Retinal pigment epithelial cell (primary cell): ENCODE measurements at regions not wholly inside any gene's neighbourhood (a gene's known extent, or its start where the extent isn't known, plus 50 kb on each side); places are given as distances from the start of the nearest gene placed in this dataset.

ENCODE experiments used
- DNase-seq: peaks from one replicate; pipeline ENCODE4 v3.0.0-alpha.2; 2010; ENCODE audit warnings: low read depth
- H3K4me3 ChIP-seq: 2 replicates; pipeline ENCODE4 v1.5.1; 2011; ENCODE audit warnings: mild to moderate bottlenecking, low read length, control low read depth, moderate library complexity
- TF ChIP-seq, protein P1 (sequence below): conservative IDR thresholded peaks from 2 replicates; pipeline ENCODE4 v1.5.1; 2011; ENCODE audit warnings: low read depth, low read length, control low read depth, inconsistent platforms

DNA sequence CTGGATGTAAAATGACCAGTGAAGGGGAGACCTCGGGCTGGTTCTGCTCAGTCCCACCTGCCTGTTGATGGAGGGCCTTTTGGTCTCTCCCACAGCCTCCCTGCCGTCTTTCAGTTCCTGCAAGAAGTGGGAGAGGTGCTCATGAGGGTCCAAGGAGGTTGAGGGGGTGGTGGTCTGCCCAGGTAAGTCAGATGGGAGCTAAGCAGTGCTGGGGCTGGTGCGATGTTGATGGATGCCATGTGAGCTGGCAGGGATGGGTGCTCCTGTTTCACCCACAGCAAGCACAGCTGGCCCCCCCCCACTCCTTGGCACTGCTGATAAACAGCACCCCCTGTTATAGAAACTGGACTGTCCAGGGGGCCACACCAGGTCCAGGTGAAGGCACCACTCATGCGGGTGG is 145.6 kb downstream of the NSG2 start:
- H3K4me3 ChIP-seq = no peak overlapping the region
- no peak for DNase-seq
- TF ChIP-seq, protein P1, sequence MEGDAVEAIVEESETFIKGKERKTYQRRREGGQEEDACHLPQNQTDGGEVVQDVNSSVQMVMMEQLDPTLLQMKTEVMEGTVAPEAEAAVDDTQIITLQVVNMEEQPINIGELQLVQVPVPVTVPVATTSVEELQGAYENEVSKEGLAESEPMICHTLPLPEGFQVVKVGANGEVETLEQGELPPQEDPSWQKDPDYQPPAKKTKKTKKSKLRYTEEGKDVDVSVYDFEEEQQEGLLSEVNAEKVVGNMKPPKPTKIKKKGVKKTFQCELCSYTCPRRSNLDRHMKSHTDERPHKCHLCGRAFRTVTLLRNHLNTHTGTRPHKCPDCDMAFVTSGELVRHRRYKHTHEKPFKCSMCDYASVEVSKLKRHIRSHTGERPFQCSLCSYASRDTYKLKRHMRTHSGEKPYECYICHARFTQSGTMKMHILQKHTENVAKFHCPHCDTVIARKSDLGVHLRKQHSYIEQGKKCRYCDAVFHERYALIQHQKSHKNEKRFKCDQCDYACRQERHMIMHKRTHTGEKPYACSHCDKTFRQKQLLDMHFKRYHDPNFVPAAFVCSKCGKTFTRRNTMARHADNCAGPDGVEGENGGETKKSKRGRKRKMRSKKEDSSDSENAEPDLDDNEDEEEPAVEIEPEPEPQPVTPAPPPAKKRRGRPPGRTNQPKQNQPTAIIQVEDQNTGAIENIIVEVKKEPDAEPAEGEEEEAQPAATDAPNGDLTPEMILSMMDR = no peak

DNA sequence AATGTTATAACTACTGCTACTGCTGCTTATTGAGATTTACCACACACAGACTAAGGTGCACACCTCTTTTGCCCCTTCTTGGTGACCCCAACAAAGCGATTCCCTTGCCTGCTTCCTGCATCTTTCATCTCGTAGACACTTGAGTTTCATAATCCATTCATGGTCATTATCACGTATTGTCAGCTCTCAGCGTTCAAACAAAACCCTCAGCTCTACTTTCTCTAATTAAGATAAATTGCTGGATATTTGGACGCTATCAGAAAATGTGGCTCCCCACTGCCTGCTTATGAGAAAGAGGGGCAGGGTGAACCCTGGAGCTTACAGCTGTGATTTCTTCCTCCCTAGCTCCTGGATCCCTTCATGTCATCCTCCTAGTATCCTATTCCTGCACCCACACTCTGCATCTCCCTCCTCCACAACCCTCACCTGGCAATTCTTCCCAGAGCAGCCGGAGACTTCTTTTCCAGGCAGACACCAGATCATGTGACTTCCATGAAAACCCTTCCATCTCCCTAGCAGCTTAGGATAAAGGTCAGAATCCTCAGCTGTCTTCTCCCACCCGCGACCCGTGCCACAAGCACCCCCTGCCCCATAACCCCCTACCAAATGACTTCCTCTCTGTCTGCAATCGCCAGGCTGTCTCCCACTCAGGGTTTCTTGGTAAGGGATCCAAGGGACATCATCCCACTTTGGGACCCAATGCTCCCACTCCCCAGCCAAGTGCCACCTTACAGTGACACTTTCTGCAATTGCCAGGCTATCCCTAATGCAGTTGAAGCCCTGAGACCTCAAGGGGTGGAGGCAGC is 146.5 kb downstream of the NSG2 start:
- DNase-seq = no peak
- TF ChIP-seq, protein P1 = no peak
- no peak overlapping the region for H3K4me3 ChIP-seq

DNA sequence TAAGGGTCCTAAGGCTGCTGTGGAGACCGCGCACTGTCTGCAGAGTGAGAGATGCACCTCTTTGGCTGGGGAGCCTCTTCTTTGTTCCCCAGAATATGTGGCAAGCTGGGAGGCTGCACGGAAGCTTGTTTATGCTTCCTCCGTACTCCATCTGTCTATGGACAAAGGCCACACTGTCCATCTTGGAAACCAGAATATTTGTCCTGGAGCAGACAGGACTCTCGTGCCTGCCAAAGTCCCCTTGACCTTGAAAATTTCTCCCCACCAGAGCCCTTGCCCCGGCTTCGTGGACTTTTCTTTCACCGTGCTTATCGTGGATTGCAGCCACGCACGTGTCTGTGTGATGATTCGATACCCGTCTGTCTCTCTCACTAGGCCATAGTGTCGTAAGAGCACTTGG is 147.4 kb downstream of the NSG2 start:
- no peak for DNase-seq
- TF ChIP-seq, protein P1 = no peak
- H3K4me3 ChIP-seq = no peak overlapping the region

DNA sequence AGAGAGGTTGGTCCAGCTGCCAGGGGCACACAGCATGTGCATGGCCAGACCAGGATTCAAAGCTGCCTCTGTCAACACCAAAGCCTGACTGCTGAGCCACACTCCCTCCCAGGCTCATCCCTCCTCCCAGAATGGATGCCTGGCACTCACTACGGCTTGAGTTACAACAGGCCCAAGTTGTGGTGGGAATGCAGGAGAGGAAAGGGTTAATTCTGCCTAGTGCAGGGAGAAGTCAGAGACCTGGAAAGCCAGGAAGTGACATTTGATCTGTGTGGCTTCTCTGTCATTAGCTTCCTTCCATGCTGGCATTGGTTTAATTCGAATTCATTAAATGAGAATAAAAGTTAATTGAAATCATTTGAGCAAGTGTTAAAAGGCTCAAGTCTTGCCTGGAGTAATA is 150.0 kb downstream of the NSG2 start:
- TF ChIP-seq, protein P1 = no peak
- no peak overlapping the region for H3K4me3 ChIP-seq
- DNase-seq = no peak

DNA sequence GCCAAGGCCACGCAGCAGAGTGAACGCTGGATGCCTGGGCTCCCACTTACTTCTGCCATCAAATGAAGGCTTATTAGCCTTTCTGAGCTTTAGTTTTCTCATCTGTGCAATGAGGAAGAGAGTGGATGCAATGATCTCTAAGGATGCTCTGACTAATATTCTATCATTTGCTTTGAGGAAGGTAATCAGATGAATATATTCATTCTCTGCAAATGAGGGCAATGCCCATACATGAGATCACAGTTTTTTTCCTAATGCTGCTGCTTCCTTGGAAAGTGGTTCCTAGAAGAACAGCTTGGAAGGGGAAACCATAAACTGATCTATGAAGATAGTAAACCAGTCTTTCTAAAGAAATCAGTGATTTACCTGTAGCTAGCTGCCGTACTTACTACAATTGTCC is 152.4 kb downstream of the NSG2 start:
- no peak for DNase-seq
- no peak overlapping the region for H3K4me3 ChIP-seq
- TF ChIP-seq, protein P1 = no peak

DNA sequence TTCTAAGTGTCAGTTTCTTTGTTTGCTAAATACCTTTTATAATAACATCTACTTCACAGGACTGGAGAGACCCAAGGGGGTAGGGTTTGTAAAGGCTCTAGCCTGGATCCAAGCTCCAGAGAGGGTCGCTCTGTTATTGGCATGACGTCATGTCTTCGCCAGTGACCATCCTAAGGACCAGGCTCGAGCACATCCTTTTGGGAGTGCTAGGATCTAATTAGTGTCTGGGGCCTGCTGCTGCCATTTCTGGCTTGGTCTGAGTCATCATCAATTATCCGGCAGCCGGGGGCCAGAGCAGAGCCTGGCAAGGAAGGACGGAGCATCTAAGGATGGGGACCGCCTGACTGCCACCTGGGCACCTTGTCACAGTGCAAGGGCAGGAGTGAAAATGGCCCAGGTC is 153.0 kb downstream of the NSG2 start:
- no peak overlapping the region for H3K4me3 ChIP-seq
- TF ChIP-seq, protein P1 = no peak
- no peak for DNase-seq

DNA sequence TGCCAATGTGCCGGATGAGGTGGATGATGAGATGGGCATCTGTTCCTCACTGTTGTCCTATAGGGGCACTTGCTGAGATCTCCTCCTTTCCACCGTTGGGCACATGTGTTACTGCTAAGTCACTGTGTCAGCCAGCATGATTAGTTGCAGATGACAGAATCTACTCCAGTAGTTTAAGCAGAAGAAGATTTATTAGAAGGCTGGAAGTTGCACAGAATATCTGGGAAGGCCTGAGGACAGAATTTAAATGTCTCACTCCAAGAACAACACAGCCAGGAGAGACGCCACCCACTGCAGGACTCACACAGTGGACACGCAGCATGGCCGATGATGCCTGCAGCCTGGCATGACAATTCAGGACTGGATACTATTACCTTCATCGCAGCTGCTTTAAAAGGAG is 157.5 kb downstream of the NSG2 start:
- TF ChIP-seq, protein P1 = no peak
- H3K4me3 ChIP-seq = no peak overlapping the region
- no peak for DNase-seq
